GM18508 (cell line): ENCODE measurements at regions not wholly inside any gene's neighbourhood (a gene's known extent, or its start where the extent isn't known, plus 50 kb on each side); places are given as distances from the start of the nearest gene placed in this dataset.

Experiments used
- ATAC-seq: cut with Tn5 transposase; IDR thresholded peaks from one replicate; pipeline ENCODE4 v1.9.1; 2021; ENCODE audit warnings: moderate number of reproducible peaks; ENCODE audit not compliant: insufficient read depth, unreplicated experiment

GRCh38 chr6:142676027-142676443 is 268.9 kb downstream of the HIVEP2 start:
- ATAC-seq, result no peak

GRCh38 chr6:142676647-142677192 is 268.3 kb downstream of the HIVEP2 start:
- ATAC-seq, result no peak

GRCh38 chr6:142679907-142680700 is 264.9 kb downstream of the HIVEP2 start:
- ATAC-seq, result no peak

- no peak for ATAC-seq
These were observed 263.9 kb downstream of the HIVEP2 start for GRCh38 chr6:142681099-142681498.

- no peak for ATAC-seq
These were observed 262.0 kb downstream of the HIVEP2 start for GRCh38 chr6:142682985-142683384.

GRCh38 chr6:142683714-142684141 is 261.2 kb downstream of the HIVEP2 start:
- ATAC-seq, result no peak

- ATAC-seq, result no peak
These were observed 260.6 kb downstream of the HIVEP2 start for GRCh38 chr6:142684371-142684770.

GRCh38 chr6:142685852-142686506 is 259.0 kb downstream of the HIVEP2 start:
- no peak for ATAC-seq

- no peak for ATAC-seq
These were observed 258.5 kb downstream of the HIVEP2 start for GRCh38 chr6:142686507-142686887.

GRCh38 chr6:142692942-142693341 is 252.0 kb downstream of the HIVEP2 start:
- ATAC-seq, result peak; percentile 50

GRCh38 chr6:142693441-142693840 is 251.5 kb downstream of the HIVEP2 start:
- no peak for ATAC-seq

GRCh38 chr6:142694054-142694453 is 250.9 kb downstream of the HIVEP2 start:
- ATAC-seq, result no peak

GRCh38 chr6:142695016-142695415 is 250.0 kb downstream of the HIVEP2 start:
- ATAC-seq, result no peak

GRCh38 chr6:142696123-142697000 is 248.6 kb downstream of the HIVEP2 start:
- ATAC-seq, result no peak

GRCh38 chr6:142697001-142697335 is 248.0 kb downstream of the HIVEP2 start:
- ATAC-seq, result no peak

GRCh38 chr6:142697922-142698321 is 247.1 kb downstream of the HIVEP2 start:
- no peak for ATAC-seq

- ATAC-seq, result no peak
These were observed 246.2 kb downstream of the HIVEP2 start for GRCh38 chr6:142698751-142699150.

GRCh38 chr6:142699391-142699790 is 245.6 kb downstream of the HIVEP2 start:
- no peak for ATAC-seq

GRCh38 chr6:142700032-142700431 is 244.9 kb downstream of the HIVEP2 start:
- ATAC-seq, result no peak

GRCh38 chr6:142700671-142701312 is 244.2 kb downstream of the HIVEP2 start:
- ATAC-seq, result no peak
